ENCODE measurements at regions not wholly inside any gene's neighbourhood (a gene's known extent, or its start where the extent isn't known, plus 50 kb on each side); places are given as distances from the start of the nearest gene placed in this dataset.
A peak's percentile ranks its signal among the peaks of the same experiment; 100 is the strongest.

DNA sequence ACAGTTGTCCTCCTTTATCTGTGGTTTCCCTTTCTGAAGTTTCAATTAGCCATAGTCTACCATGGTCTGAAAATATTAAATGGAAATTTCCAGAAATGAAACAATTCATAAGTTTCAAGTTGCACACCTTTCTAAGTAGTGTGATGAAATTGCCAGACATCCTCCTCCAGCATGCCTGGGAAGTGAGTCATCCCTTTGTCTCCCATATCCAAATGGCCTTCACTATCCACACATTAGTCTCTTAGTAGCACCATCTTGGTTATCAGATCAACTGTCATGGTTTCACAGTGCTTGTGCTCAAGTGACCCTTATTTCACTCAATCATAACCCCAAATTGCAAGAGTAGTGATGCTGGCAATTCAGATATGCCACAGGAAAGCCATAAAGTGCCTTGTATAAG, 83.4 kb upstream of the PPP1R9A start:
- Histone ChIP-seq H3K23ac (ENCODE audit: insufficient read length) (no peak overlapping the region), H3K27ac (ENCODE audit: low read depth, low read length) (no peak overlapping the region), H3K9me3 (ENCODE audit: insufficient read depth in 2 of 2, low read depth in 1 of 2, low read length in 1 of 2) (peaks cover 0 to 4% of the 10 kb centered on the region in 2 experiments; a peak in 1 of 4 replicates), H2BK5ac (ENCODE audit: low read depth, low read length) (no peak overlapping the region), H3K4me3 (ENCODE audit: extremely low read depth in 1 of 4, insufficient read depth in 2 of 4, low read depth in 3 of 4, low read length in 4 of 4) (no peak overlapping the region), H2BK120ac (replicated peaks; ENCODE audit: low read depth, low read length) (no peak overlapping the region), H3K56ac (replicated peaks; ENCODE audit: insufficient read length, low read depth, low read length) (no peak overlapping the region), H3K14ac (ENCODE audit: insufficient read length) (no peak overlapping the region), H2BK15ac (ENCODE audit: low read length) (no peak overlapping the region), H3K4me1 (replicated peaks in 1 of 4; ENCODE audit: control insufficient read depth in 3 of 4, insufficient read depth in 4 of 4, low read length in 3 of 4) (no peaks in the 10 kb centered on the region), H4K20me1 (replicated peaks in 1 of 2; ENCODE audit: control insufficient read depth in 1 of 2, insufficient read depth in 2 of 2, low read length in 2 of 2) (no peaks in the 10 kb centered on the region), H2BK20ac (ENCODE audit: low read length) (no peak overlapping the region), H3K36me3 (ENCODE audit: control insufficient read depth in 2 of 4, insufficient read depth in 4 of 4, low read length in 3 of 4) (no peaks in the 10 kb centered on the region), H2AFZ (ENCODE audit: low read length) (no peak overlapping the region), H3K4ac (replicated peaks; ENCODE audit: insufficient read length, low read depth, low read length) (no peak overlapping the region), H2BK12ac (ENCODE audit: low read depth, low read length) (no peak overlapping the region), H4K5ac (ENCODE audit: insufficient read length, low read depth, low read length) (no peak overlapping the region), H3K23me2 (ENCODE audit: low read depth, low read length) (no peaks in the 10 kb centered on the region), H3K4me2 (ENCODE audit: insufficient read depth in 1 of 2, low read depth in 2 of 2, low read length in 2 of 2) (no peak overlapping the region), H3K9ac (replicated peaks in 1 of 4; ENCODE audit: extremely low read depth in 1 of 4, low read depth in 3 of 4, low read length in 3 of 4) (no peak overlapping the region), H2AK5ac (ENCODE audit: low read depth, low read length) (no peak overlapping the region), H3K27me3 (replicated peaks in 1 of 4; ENCODE audit: control insufficient read depth in 3 of 4, extremely low read depth in 1 of 4, insufficient read depth in 3 of 4, low read length in 3 of 4) (no peaks in the 10 kb centered on the region), H3K79me1 (ENCODE audit: low read depth, low read length) (no peaks in the 10 kb centered on the region), H4K91ac (replicated peaks; ENCODE audit: insufficient read length, low read length) (no peak overlapping the region), H4K8ac (ENCODE audit: extremely low read depth, insufficient read depth, low read length) (no peak overlapping the region), H3K79me2 (ENCODE audit: control insufficient read depth in 1 of 2, insufficient read depth in 2 of 2, low read length in 2 of 2) (no peaks in the 10 kb centered on the region), H3K18ac (ENCODE audit: extremely low read depth, low read length) (no peak overlapping the region)
- peak; percentile 47 for TF ChIP-seq JUND (IDR thresholded peaks at IDR 0.05; ENCODE audit: low read length)
- TF ChIP-seq, protein P1, sequence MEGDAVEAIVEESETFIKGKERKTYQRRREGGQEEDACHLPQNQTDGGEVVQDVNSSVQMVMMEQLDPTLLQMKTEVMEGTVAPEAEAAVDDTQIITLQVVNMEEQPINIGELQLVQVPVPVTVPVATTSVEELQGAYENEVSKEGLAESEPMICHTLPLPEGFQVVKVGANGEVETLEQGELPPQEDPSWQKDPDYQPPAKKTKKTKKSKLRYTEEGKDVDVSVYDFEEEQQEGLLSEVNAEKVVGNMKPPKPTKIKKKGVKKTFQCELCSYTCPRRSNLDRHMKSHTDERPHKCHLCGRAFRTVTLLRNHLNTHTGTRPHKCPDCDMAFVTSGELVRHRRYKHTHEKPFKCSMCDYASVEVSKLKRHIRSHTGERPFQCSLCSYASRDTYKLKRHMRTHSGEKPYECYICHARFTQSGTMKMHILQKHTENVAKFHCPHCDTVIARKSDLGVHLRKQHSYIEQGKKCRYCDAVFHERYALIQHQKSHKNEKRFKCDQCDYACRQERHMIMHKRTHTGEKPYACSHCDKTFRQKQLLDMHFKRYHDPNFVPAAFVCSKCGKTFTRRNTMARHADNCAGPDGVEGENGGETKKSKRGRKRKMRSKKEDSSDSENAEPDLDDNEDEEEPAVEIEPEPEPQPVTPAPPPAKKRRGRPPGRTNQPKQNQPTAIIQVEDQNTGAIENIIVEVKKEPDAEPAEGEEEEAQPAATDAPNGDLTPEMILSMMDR (IDR thresholded peaks at IDR 0.05; ENCODE audit: control extremely low read depth in 1 of 3, insufficient read depth in 1 of 3, low read depth in 1 of 3, low read length in 3 of 3) = no peak
- FAIRE-seq (no peak), DNase-seq (ENCODE audit: low read depth in 1 of 2, low spot score in 2 of 2) (no peak)
- ChIA-PET POLR2A (ENCODE audit: partially characterized antibody) (no interaction called here), CTCF (ENCODE audit: partially characterized antibody) (no interaction called here)

Measured in H1 (cell line).